DOHH2 (cell line): ENCODE measurements at regions not wholly inside any gene's neighbourhood (a gene's known extent, or its start where the extent isn't known, plus 50 kb on each side); places are given as distances from the start of the nearest gene placed in this dataset.

ENCODE experiments used
- CTCF ChIP-seq: fragments of 200-600 bp; sonication (generic); IDR thresholded peaks from one replicate; pipeline ENCODE4 v1.5.1; 2014; ENCODE audit warnings: antibody characterized with exemption, mild to moderate bottlenecking, low read depth, low read length; ENCODE audit not compliant: poor library complexity, severe bottlenecking
- EZH2phosphoT487 ChIP-seq: fragments of 200-600 bp; sonication (generic); IDR thresholded peaks from 2 replicates; pipeline ENCODE4 v1.6.1; 2017; ENCODE audit warnings: borderline replicate concordance, mild to moderate bottlenecking, antibody characterized with exemption, low read length, moderate library complexity, mixed read lengths

- no peak for TF ChIP-seq CTCF
- no peak for TF ChIP-seq EZH2phosphoT487
Measured at GRCh38 chr2:117027646-117028045, 786.8 kb upstream of the DDX18 start.
